CD4-positive, alpha-beta T cell treated with Interleukin-4 for 4 hours (primary cell): ENCODE measurements at regions not wholly inside any gene's neighbourhood (a gene's known extent, or its start where the extent isn't known, plus 50 kb on each side); places are given as distances from the start of the nearest gene placed in this dataset.

ENCODE experiments used
- DNase-seq: peaks from one replicate; pipeline ENCODE4 v3.0.0-alpha.2; 2020

DNA sequence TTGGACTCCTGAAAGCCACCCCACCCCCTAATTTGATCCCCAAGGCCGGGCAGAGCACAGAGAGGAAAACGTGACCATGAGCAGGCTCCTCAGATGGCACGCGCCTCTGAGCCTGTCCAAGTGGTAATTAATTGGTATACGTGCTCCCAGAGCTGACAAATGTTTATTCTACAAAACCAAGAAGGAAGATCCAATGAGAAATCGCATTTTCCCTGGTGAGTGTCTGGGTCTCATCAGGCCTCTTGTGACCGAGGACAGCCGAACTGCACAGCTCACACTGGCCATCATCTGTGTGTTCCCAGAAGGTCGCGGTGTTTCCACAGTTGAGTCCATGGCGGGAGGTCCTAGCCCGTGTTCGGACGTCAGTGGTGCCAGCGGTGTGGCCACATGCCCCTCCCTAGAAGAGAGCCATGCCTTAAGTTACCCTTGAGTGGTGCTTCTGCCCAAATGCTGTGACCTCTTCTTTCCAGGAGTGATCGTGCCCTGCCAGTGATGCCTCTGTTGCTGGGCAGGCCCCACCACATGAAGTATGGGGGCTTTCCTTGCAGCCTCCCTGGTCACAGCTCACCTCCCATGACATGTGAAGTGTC, 317.5 kb upstream of the RTL1 start:
- no peak for DNase-seq

DNA sequence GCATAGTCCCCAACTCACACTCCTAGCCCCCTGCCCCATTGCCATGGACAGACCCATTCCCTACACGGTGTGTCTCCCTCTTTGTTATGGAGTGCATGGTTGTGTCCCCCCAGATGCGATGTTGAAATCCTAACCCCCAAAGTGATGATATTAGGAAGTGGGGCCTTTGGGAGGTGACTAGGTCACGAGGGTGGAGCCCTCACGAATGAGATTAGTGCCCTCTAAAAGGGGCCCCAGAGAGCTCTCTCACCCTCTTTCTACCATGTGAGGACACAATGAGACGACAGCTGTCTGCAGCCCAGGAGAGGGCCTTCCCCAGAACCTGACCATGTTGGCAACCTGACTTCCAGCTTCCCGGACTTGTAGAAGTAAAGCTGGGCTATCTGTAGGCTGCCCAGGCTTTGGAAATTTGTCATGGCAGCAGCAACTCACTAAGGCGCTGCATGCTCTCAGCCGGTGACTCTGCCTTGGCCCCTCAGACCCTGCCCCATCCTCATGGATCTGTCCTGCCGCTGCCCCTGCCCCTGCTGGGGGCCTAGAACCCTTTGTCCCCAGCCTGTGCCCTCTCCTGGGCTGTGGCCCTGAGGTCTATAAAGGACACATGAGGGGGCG, 318.1 kb upstream of the RTL1 start:
- no peak for DNase-seq

DNA sequence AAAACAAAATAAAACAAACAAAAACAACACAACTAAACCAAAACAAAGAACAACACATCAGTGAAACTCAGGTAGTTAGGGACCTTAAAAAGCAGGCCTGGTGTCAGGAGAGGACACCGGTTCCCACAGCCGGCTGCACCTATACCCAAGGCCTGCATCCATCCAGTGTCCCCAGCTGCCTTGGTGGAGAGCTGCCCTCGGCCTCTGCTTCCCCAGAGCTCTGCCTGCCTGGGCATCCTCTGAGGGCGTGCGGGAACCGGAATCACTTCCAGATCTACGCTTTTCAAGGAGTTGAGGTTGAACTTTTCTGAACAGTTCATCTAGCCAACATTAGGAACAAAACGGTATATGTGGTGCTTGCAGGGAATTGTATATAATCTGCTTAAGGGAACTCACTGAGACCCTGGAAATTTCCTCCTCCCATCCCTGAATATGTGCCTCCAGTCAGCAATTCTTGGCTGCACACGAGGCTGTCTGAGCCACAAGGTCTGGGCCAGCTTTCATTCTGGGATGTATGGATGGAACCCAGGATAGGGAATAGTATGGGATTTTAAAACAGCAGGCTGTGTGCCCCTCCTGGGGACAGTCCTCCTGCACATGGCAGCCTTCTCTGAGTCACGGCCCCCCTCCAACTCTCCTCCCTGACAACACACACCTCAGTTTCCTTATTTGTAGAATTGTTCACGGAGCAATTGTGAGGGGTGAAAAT, 319.0 kb upstream of the RTL1 start:
- DNase-seq, result no peak

DNA sequence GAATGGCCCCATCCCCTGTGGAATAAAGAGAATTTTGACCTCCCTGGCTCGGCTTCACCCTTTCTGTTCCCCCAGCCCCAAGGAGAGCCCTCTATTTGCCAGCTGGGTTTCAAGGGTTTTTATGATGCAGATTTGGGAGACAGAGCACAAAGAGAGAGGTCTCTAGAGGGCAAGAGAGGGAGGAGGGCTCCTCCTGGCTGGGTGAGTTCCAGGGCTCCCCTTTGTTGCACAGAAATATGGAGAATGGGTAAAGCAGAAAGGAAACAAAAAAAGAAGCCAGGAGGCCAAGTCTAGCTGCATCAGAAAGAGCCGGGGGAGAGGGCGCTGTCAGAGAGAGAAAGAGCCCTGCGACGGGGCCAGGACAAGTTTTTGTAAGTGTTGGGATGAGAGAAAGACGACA, 319.6 kb upstream of the RTL1 start:
- DNase-seq, result no peak

DNA sequence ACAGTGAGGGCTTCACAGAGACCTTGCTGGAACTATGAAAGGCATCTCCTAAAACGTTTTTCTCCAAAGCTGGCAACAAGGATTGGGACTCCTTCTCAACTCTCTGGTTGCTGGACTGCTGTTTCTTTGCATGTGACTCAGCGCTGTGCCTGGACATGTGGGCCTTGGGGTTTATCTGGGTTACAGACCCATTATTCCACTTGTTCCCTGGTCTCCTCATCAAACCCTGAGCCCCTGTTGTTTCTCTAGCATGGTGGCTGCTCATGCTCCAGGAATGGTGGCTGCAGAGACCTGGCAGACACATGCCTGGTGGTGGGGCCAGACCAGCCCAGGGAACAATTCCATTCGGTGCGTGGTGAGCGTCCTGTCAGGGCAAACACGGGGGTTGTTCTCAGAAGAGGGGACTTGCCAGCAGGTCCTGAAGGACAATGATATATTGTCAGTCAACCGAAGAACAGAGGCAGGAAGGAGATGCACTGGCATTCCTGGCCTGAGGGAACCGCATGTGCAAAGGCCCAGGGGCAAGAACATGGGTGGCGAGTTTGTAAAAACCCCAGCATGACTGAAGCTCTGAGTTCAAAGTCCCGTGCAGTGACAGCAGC, 320.1 kb upstream of the RTL1 start:
- DNase-seq, result no peak

DNA sequence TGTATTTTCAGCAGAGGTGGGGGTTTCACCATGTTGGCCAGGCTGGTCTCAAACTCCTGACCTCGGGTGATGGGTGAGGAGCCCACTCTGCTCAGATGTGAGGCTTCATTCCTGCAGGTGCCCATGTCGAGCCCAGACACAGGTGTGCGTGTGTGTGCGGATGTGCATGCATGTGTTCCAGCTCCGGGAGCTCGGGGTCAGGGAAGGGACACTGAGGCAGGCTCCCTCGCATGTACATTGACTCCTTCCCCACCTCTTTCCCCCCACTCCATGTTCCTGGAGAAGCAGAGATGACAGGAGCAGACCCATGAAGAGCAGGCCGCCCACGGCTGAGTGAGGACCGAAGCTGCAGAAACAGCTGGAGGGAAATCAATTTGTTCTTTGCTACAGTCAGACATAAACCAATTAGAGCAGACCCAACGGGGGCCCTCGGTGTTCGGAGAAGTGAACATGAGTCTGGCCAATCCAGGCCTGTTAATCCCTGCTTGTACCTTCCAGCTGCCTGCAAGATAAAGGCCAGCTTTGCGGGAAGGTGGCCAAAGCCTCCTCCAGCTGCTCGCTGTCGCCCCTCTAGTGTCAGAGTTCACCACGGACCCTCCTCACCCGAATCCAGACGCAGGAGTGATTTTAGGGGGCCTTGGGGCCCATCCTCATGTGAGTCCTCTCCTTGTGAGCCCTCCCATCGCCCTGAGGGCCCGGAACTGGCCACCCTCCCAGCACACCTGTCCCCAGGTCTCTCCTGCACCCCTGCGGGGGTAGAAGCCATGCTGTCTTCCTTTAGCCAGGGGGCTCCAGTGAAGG, 321.0 kb upstream of the RTL1 start:
- no peak for DNase-seq

DNA sequence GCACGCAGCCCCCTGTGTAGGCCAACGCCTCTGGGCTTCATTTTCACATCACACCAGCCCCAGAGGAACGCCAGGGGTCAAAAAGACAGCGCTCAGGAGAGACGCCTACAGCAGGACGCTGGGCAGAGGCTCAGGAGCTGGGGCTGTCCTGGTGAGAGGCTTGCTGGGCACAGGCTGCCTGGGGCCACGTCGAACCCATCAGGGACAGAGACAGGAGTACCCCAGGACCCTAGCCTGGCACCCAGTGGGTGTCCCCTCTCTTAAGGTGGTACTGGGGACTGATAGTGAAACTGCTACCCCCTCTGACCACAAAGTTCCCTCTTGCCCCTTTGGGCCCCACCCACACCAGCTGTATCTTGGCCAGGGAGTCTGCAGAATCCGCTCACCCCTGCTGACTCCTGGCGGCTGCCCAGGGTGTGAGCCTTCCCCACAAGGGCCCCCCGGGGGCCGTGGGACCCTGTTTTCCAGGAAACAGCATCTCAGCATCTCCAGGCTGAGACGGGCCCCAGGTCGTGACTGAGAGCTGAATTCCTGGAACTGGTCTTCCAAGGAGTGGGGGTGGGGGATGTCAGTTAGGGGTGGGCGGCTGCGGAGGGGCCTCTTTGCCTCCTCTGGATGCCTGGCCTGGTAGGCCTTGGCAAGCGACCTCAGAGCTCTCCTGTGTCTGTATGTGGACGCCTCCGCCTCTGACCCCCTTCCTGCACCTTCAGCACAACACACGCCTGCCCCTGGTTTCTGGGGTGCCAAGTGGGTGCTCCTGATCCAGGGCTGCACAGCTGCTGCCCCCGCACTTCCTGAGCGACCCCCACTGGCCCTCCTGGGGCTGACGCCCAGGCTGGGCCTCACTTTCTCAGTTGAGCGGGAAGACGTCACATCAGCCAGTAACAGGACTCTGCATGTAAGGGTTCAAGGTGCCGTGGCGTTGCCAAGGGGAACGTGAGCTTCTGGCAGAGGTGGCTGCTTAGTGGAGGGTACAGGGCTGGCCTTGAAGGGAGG, 321.9 kb upstream of the RTL1 start:
- DNase-seq, result no peak

DNA sequence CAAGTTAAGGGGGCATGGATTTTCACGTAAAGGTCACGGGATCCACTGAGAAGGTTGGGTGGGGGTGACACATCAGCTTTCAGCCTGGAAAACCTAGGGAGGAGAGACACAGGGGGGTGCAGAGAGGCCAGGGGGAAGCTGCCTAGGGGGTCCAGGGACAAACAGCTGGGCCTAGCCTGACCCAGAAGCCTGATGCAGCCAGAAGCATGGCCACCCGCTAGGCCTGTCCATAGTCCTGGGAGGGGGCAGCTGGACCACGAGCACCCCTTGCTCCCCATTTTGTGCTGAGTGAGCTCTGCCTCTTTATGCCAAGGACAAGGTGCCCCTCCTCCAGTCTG, 322.7 kb upstream of the RTL1 start:
- no peak for DNase-seq

DNA sequence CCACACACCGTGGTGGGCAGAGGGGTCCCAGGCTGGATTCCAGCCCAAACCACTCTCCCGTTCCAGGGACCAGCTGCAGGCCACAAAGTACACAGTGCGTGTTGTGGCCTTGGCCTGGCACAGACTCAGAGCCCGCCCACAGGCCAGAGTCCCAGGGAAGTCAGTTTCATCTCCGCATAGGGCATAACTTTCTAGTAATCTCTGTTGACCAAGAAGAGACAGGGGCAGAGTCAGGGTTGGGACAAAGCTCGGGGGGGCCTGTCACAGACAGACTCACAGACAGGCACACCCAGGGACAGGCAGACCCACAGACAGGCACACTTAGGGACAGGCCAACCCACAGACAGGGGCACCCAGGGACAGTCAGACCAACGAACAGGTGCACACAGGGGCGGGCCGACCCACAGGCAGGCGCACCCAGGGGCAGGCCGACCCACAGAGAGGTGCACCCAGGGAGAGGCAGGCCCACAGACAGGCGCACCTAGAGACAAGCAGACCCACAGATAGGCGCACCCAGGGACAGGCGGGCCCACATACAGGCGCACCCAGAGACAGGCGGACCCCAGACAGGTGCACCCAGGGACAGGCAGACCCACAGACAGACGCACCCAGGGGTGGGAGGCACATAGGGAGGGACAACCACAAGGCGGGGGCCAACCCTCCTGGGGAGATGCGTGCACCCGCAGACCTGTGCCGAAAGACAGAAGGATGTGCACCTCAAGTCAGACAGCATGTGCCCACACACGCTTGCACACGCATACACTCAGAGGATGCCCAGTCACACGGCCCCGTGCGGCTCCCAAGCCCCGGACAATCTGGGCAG, 323.3 kb upstream of the RTL1 start:
- DNase-seq, result no peak

DNA sequence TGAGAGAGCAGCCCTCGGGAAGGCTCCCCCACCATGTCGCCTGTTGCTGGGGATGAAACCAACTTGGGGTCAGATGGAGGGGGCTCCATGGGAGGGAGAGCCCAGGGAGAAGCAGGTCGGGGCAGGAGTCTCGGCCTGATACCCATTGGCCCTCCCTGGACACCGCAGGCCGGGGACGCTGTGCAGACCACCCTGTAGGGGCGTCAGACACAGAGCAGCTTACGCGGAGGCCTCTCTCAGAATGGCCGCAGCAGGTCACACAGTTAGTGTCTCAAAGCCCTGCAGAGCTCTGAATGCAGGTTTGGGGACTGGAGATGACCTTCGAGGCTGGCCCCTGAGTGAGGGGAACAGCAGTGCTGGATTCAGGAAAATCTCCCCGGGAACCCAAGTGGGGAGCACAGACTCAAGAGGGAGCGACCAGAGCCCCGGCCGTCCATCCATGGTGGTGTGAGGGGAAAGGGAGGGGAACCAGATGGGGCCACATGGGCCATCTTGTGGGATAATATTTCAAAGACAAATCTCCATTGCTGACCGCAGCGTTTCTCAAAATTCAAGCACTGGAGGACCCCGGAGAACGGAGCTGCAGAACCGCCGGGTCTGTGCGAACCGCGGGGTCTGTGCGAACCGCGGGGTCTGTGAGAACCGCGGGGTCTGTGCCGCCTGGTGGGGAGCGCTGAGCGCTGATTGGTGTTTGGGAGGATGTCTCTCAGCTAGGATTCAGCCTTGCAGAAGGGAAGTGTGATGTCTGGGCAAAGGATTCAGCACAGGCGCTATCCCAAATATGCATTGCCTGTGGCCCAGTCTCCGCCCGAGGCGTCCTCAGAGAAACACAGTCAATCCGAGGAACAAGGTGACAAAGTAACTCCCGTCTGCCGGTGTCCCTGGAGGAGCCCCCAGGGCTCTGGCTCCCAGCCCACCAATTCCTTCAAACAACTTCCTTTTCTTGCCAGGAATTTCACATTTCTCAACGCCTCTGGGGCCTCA, 324.4 kb upstream of the RTL1 start:
- DNase-seq, result no peak

DNA sequence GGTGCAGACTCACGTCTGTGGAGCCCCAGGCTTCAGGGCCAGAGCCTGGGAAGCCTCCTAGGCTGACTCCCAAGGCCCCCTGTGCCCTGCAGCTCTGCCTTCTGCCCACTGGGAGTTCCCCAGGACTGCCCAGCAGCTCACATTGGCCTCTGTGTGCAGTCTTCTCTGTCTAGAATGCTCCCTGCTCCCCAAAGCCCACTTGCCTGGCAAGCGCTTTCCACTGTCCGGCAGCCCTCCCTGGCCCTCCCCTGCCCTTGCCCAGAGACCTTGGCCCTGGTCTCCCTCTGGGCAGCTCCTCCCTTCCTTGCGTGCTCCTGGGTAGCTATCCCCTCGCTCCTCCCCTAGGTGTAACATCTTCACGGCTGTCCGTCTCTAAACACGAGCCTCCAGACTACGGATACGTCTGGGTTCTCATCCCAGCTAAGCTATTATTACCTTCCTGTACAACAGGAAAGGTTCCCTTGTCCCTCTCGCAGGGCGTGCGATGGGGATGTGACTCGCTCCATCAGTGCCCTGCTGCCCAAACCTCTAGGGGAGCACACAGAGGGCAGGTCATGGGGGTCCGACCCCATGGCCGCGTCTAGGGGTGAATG, 325.5 kb upstream of the RTL1 start:
- DNase-seq, result no peak

DNA sequence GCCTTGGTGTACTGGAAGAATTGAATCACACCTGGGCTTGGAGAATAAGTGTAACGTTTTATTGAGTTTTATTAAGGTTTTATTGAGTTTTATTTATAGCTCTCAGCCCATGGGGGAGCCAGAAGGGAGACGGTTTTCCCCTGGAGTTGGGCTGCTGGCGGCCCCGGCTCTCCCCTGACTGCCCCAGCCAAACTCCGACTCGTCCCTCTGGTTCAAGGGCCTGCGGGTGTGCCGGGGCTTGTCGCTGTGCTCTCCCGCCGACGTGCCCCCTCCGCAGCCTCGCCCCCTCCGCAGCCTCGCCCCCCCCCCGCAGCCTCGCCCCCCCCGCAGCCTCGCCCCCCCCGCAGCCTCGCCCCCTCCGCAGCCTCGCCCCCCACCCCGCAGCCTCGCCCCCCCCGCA, 326.1 kb upstream of the RTL1 start:
- no peak for DNase-seq

DNA sequence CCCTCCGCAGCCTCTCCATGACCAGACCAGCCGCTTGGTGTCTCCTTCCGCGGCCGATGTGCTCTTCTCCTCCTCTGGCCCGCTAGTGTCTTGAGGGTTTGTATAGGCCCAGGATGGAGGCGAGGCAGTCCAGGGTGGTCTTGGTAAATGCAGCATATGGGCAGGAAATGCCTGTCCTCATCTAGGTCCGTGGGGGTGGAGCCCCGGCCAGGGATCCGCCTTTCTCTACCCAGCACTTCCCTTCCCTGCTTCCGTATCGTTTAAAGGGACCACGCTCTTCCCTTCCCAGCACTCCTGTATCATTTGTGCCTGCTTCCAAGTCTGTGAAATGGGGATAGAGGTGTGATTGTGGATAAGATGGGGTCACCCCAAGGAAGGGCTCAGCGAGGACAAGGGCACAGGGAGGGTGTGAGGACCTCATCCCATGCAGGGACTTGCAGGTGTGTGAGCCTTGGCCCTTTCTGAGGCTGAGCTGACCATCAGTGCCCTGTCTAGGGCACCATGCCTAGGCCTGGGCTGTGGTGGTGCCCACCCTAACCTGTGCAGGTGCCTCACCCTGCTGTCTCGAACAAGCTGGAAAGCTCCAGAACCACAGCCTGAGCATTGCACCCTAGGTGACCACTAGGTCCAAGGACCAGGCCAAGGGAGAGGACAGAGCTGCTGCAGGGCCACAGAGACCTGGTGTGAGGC, 326.8 kb upstream of the RTL1 start:
- DNase-seq, result no peak

DNA sequence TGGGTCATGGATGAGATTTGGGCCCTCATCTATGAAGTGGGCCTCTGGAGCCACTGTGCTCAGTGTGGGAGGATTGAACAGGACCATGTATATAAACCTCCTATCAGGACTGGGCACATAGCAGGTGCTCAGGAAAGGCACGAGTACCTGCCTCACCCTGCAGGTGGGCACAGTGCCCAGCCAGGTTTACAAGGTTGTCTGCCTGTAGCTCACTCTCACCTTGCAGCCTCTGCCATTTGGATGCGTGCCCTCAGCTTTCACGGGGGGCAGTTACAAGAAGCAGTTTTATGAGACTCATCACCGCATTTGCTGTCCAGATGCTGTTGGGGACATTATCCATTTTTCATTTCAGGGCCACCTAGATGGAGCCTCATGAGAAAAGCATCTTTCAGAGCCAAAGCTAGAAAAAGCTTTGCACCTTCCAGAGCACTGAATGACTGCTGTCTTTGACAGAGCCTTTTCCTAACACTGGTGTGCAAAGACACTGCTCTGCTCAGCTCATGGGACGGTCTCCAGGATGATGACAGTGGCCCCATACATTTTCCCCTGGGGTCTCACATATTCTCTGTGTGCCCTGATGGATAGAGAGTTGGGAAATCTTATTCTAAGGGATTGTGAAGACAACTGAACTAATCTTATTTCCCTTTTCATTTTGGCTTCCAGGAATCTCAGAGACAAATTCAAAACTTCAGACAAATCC, 327.5 kb upstream of the RTL1 start:
- no peak for DNase-seq

DNA sequence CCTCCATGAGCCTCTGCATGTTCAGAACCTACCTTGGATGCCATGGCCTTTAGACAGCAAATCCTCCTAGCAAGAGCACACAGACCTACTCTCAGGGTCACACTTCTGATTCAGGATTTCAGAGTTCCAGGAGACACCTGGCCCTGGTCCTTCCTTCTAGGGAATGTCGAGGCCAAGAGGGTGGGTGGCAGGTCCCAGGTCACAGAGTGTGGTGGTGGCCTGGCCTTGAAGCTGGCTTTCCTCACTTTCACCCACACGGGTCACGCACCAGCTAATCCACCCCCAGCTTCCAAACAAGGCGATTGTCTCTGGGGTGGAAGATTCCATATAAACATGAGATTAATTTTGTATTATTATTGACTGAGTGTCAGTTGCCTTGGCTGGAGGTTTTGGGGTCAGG, 328.3 kb upstream of the RTL1 start:
- no peak for DNase-seq

DNA sequence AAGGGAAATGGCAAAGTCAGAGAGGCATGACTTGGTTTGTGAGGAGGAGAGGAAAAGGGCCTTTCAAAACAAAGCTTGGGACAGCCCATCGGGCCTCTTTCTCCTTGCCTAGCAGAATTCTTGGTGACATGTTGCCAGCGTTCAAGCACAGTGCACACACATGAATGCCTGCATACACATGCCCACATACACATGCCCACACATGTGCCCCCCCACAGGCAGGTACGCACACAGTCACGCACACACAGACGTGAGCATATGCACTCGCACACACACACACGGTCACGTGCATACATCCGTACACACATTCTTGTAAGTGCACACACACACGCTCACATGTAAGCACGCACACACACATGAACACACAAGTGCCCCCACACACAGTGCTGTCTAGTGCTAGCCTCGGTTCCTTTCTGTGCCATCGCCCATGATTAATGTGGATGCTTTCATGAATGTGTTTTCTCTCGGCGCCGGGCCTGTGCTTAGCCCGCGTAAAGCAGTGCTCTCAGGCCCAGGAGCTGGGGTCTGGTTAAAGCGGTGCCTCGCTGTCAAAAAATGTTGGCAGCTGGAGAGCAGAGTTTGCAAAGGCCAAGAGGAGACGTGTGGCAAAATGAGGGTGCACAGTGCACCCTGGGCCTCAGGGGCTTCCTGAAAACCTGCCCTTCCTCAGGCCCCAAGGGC, 328.8 kb upstream of the DIO3 start:
- DNase-seq, result no peak

DNA sequence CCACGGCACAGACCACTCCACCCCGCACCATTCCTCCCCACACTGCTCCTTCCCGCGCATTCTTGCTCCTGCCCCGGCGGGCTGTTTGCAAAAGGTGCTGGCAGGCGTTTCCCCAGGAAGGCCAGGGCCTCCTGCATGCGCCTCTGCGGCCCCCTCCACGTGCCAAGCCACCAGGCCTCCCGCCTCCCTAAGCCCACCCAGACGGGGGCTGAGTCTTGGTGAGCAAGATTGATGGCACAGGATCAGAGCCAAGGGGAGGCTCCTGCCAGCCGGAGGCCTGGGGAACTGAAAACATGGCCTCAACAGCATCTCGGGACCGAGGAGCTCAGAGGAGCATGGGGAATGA, 328.3 kb upstream of the DIO3 start:
- DNase-seq, result no peak

DNA sequence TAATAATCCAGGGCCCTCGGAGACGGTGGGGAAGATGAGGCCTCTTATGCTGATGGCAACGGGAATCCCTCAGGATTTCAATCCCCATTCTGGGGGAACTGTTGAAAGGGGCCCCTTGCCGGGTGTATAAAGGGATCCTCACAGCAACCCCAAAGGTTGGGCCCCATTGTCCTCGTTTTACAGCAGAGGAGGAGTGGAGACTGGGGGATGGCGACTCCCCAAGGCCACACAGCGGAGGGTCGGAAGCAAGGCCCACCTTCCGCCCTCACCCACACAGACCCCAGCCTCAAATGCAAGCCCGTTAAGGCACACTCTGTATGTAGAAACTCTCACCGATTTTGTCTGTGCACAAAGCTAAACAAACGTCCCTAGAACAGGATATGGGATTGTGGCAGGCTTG, 327.9 kb upstream of the DIO3 start:
- no peak for DNase-seq
